GM12878 (cell line): ENCODE measurements at regions not wholly inside any gene's neighbourhood (a gene's known extent, or its start where the extent isn't known, plus 50 kb on each side); places are given as distances from the start of the nearest gene placed in this dataset.

ENCODE experiments used
- CREM ChIP-seq: IDR thresholded peaks from 2 replicates; pipeline ENCODE4 v1.6.1; 2014; ENCODE audit warnings: antibody characterized with exemption, low read depth
- GABPA ChIP-seq: IDR thresholded peaks from 2 replicates; pipeline ENCODE4 v1.6.1; 2014; ENCODE audit warnings: antibody characterized with exemption, low read depth, mild to moderate bottlenecking, inconsistent platforms
- HDAC6 ChIP-seq: fragments of 200-600 bp; sonication (generic); IDR thresholded peaks from one replicate; pipeline ENCODE4 v1.8.0; 2017; ENCODE audit warnings: antibody characterized with exemption; ENCODE audit not compliant: unreplicated experiment
- LARP7 ChIP-seq: fragments of 450-650 bp; IDR thresholded peaks from 2 replicates; pipeline ENCODE4 v1.6.1; 2017; ENCODE audit warnings: mild to moderate bottlenecking
- POU2F2 ChIP-seq: IDR thresholded peaks from 3 replicates; pipeline ENCODE4 v1.6.1; 2011; ENCODE audit warnings: low read depth, mild to moderate bottlenecking, low read length, borderline replicate concordance
- RAD21 ChIP-seq: IDR thresholded peaks from 2 replicates; pipeline ENCODE4 v1.6.1; 2011; ENCODE audit warnings: mild to moderate bottlenecking, low read depth, low read length, moderate library complexity; ENCODE audit not compliant: insufficient read depth
- RBBP5 ChIP-seq: fragments of 200-600 bp; sonication (generic); conservative IDR thresholded peaks from 2 replicates; pipeline ENCODE4 v1.6.1; 2016
- SUPT20H ChIP-seq: IDR thresholded peaks from 2 replicates; pipeline ENCODE4 v1.6.1; 2011; ENCODE audit warnings: low read depth, mild to moderate bottlenecking, low read length, moderate library complexity, borderline replicate concordance; ENCODE audit not compliant: control insufficient read depth
- TF ChIP-seq, protein P1 (sequence below): fragments of 450-650 bp; formaldehyde crosslinking; IDR thresholded peaks from 2 replicates; pipeline ENCODE4 v1.5.0; 2022; ENCODE audit warnings: mild to moderate bottlenecking, missing genetic modification characterization
- TF ChIP-seq, protein P2 (sequence below): fragments of 450-650 bp; IDR thresholded peaks from 2 replicates; pipeline ENCODE4 v1.6.1; 2016; ENCODE audit warnings: mild to moderate bottlenecking
- TF ChIP-seq, protein P3 (sequence below): fragments of 450-650 bp; conservative IDR thresholded peaks from 2 replicates; pipeline ENCODE4 v1.6.1; 2017; ENCODE audit warnings: mild to moderate bottlenecking, moderate library complexity

DNA sequence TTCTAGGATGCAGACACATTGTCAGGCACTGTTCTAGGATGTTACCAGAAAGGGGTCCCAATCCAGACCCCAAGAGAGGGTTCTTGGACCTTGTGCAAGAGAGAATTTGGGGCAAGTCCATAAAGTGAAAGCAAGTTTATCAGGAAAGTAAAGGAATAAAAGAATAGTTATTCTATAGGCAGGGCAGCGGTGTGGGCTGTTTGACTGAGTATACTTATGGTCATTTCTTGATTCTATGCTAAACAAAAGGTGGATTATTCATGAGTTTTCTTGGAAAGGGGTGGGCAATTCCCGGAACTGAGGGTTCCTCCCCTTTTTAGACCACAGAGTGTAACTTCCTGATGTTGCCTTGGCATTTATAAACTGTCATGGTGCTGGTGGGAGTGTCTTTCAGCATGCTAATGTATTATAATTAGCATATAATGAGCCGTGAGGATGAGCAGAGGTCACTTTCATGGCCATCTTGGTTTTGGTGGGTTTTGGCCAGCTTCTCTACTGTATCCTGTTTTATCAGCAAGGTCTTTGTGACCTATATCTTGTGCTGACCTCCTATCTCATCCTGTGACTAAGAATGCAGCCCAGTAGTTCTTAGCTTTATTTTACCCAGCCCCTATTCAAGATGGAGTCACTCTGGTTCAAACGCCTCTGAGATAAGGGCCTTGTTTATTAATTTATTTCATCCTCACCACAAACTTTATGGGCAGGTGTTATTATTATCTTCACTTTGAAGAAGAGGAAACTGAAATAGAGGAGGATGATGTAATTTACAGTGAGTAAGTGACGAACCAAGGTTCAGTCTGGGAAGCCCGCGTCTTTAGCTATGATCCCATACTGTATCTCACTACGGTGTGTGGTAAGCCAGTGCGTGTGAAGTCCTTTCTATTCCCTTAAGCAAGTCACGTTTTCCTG is 186.0 kb upstream of the KLF4 start (continued):
- TF ChIP-seq, protein P1, sequence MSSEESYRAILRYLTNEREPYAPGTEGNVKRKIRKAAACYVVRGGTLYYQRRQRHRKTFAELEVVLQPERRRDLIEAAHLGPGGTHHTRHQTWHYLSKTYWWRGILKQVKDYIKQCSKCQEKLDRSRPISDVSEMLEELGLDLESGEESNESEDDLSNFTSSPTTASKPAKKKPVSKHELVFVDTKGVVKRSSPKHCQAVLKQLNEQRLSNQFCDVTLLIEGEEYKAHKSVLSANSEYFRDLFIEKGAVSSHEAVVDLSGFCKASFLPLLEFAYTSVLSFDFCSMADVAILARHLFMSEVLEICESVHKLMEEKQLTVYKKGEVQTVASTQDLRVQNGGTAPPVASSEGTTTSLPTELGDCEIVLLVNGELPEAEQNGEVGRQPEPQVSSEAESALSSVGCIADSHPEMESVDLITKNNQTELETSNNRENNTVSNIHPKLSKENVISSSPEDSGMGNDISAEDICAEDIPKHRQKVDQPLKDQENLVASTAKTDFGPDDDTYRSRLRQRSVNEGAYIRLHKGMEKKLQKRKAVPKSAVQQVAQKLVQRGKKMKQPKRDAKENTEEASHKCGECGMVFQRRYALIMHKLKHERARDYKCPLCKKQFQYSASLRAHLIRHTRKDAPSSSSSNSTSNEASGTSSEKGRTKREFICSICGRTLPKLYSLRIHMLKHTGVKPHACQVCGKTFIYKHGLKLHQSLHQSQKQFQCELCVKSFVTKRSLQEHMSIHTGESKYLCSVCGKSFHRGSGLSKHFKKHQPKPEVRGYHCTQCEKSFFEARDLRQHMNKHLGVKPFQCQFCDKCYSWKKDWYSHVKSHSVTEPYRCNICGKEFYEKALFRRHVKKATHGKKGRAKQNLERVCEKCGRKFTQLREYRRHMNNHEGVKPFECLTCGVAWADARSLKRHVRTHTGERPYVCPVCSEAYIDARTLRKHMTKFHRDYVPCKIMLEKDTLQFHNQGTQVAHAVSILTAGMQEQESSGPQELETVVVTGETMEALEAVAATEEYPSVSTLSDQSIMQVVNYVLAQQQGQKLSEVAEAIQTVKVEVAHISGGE (CRISPR knock-in tag), result no peak
- TF ChIP-seq, protein P2, sequence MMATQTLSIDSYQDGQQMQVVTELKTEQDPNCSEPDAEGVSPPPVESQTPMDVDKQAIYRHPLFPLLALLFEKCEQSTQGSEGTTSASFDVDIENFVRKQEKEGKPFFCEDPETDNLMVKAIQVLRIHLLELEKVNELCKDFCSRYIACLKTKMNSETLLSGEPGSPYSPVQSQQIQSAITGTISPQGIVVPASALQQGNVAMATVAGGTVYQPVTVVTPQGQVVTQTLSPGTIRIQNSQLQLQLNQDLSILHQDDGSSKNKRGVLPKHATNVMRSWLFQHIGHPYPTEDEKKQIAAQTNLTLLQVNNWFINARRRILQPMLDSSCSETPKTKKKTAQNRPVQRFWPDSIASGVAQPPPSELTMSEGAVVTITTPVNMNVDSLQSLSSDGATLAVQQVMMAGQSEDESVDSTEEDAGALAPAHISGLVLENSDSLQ, result no peak
- no peak for TF ChIP-seq POU2F2
- TF ChIP-seq, protein P3, sequence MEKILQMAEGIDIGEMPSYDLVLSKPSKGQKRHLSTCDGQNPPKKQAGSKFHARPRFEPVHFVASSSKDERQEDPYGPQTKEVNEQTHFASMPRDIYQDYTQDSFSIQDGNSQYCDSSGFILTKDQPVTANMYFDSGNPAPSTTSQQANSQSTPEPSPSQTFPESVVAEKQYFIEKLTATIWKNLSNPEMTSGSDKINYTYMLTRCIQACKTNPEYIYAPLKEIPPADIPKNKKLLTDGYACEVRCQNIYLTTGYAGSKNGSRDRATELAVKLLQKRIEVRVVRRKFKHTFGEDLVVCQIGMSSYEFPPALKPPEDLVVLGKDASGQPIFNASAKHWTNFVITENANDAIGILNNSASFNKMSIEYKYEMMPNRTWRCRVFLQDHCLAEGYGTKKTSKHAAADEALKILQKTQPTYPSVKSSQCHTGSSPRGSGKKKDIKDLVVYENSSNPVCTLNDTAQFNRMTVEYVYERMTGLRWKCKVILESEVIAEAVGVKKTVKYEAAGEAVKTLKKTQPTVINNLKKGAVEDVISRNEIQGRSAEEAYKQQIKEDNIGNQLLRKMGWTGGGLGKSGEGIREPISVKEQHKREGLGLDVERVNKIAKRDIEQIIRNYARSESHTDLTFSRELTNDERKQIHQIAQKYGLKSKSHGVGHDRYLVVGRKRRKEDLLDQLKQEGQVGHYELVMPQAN, result no peak
- TF ChIP-seq RBBP5, result no peak
- TF ChIP-seq RAD21, result no peak
- no peak for TF ChIP-seq LARP7
- no peak for TF ChIP-seq HDAC6
- no peak for TF ChIP-seq CREM
- no peak for TF ChIP-seq SUPT20H
- TF ChIP-seq GABPA, result no peak
